ENCODE measurements at regions not wholly inside any gene's neighbourhood (a gene's known extent, or its start where the extent isn't known, plus 50 kb on each side); places are given as distances from the start of the nearest gene placed in this dataset.

GRCh38 chr3:94459167-94459566 is 396.3 kb downstream of the NSUN3 start:
- intact Hi-C loops (cut with micrococcal nuclease), result no loop called here
- no peak for TF ChIP-seq CTCF (IDR thresholded peaks at IDR 0.05; ENCODE audit: borderline replicate concordance)
- no peak overlapping the region for H3K27ac ChIP-seq (replicated peaks)

GRCh38 chr3:94460931-94461330 is 398.1 kb downstream of the NSUN3 start:
- Histone ChIP-seq H3K4me3 (no peak overlapping the region), H3K9me3 (replicated peaks) (no peaks in the 10 kb centered on the region), H3K4me1 (no peaks in the 10 kb centered on the region), H3K36me3 (no peaks in the 10 kb centered on the region), H3K27ac (replicated peaks) (no peak overlapping the region), H3K27me3 (ENCODE audit: low read depth) (no peaks in the 10 kb centered on the region)
- no peak for TF ChIP-seq CTCF (IDR thresholded peaks at IDR 0.05; ENCODE audit: borderline replicate concordance)
- DNase-seq, result no peak
- intact Hi-C loops (cut with micrococcal nuclease), result no loop called here

More at GRCh38 chr3:94459167-94459566, 396.3 kb downstream of the NSUN3 start:
- Histone ChIP-seq H3K27me3 (ENCODE audit: low read depth) (no peaks in the 10 kb centered on the region), H3K4me3 (no peak overlapping the region), H3K36me3 (no peaks in the 10 kb centered on the region), H3K4me1 (no peaks in the 10 kb centered on the region), H3K9me3 (replicated peaks) (no peaks in the 10 kb centered on the region)
- DNase-seq, result no peak

- TF ChIP-seq CTCF (IDR thresholded peaks at IDR 0.05; ENCODE audit: borderline replicate concordance), result no peak
- Histone ChIP-seq H3K27ac (replicated peaks) (no peak overlapping the region), H3K27me3 (ENCODE audit: low read depth) (no peaks in the 10 kb centered on the region), H3K4me3 (no peak overlapping the region), H3K9me3 (replicated peaks) (no peaks in the 10 kb centered on the region), H3K4me1 (no peaks in the 10 kb centered on the region), H3K36me3 (no peaks in the 10 kb centered on the region)
- intact Hi-C loops (cut with micrococcal nuclease), result no loop called here
- DNase-seq, result no peak
Observed at GRCh38 chr3:94462931-94463330, 400.1 kb downstream of the NSUN3 start.

- intact Hi-C loops (cut with micrococcal nuclease), result no loop called here
- H3K27me3 ChIP-seq (ENCODE audit: low read depth), result no peaks in the 10 kb centered on the region
- no peak for TF ChIP-seq CTCF (IDR thresholded peaks at IDR 0.05; ENCODE audit: borderline replicate concordance)
- no peak for DNase-seq
- no peaks in the 10 kb centered on the region for H3K36me3 ChIP-seq
- no peaks in the 10 kb centered on the region for H3K4me1 ChIP-seq
- no peak overlapping the region for H3K27ac ChIP-seq (replicated peaks)
- no peak overlapping the region for H3K4me3 ChIP-seq
- H3K9me3 ChIP-seq (replicated peaks), result peaks cover 40% of the 10 kb centered on the region
Observed at GRCh38 chr3:94472511-94472910, 409.6 kb downstream of the NSUN3 start.

- peaks cover 13% of the 10 kb centered on the region for H3K9me3 ChIP-seq (replicated peaks)
- no peak overlapping the region for H3K4me3 ChIP-seq
- intact Hi-C loops (cut with micrococcal nuclease), result no loop called here
- no peak overlapping the region for H3K27ac ChIP-seq (replicated peaks)
- no peaks in the 10 kb centered on the region for H3K4me1 ChIP-seq
- no peaks in the 10 kb centered on the region for H3K27me3 ChIP-seq (ENCODE audit: low read depth)
- no peaks in the 10 kb centered on the region for H3K36me3 ChIP-seq
- no peak for DNase-seq
- TF ChIP-seq CTCF (IDR thresholded peaks at IDR 0.05; ENCODE audit: borderline replicate concordance), result no peak
Observed at GRCh38 chr3:94481226-94481898, 418.5 kb downstream of the NSUN3 start.

Data from left ventricle myocardium inferior (tissue), 1 donor.